Peyer's patch (tissue), 4 donors: ENCODE measurements at regions not wholly inside any gene's neighbourhood (a gene's known extent, or its start where the extent isn't known, plus 50 kb on each side); places are given as distances from the start of the nearest gene placed in this dataset.
A peak's percentile ranks its signal among the peaks of the same experiment; 100 is the strongest.

Source experiments
- DNase-seq, 3 donors: peaks; one replicate each; pipeline ENCODE4 v3.0.0-alpha.2; 2017 to 2019
- H3K27ac ChIP-seq, 4 donors: fragments of 200-600 bp; sonication (generic); one replicate each; pipeline ENCODE4 v1.5.1; 2016 to 2019
- H3K27me3 ChIP-seq, 2 donors: fragments of 200-600 bp; sonication (generic); one replicate each; pipeline ENCODE4 v1.5.1; 2019
- H3K36me3 ChIP-seq, 3 donors: fragments of 200-600 bp; sonication (generic); one replicate each; pipeline ENCODE4 v1.5.1; 2016 to 2019
- H3K4me1 ChIP-seq, 4 donors: fragments of 200-600 bp; sonication (generic); one replicate each; pipeline ENCODE4 v1.5.1; 2016 to 2019
- H3K4me3 ChIP-seq, 4 donors: fragments of 200-600 bp; sonication (generic); 1 replicate in 3 of 4; 2 replicates in 1 of 4; pipeline ENCODE4 v1.5.1; 2016 to 2019; ENCODE audit warnings: mild to moderate bottlenecking in 1 of 4
- H3K9me3 ChIP-seq, 4 donors: fragments of 200-600 bp; sonication (generic); one replicate each; pipeline ENCODE4 v1.5.1; 2016 to 2019; ENCODE audit warnings: mild to moderate bottlenecking in 1 of 4
- CTCF ChIP-seq, 6 experiments: fragments of 450-650 bp in 4 of 6; fragments of 200-600 bp in 2 of 6; sonication (generic) in 1 of 6; IDR thresholded peaks; one replicate each; pipeline ENCODE4 v1.5.1; 2017 to 2019; ENCODE audit warnings: antibody characterized with exemption in 6 of 6, mild to moderate bottlenecking in 3 of 6, moderate library complexity in 1 of 6
- POLR2A ChIP-seq, 2 donors: fragments of 450-650 bp; IDR thresholded peaks; one replicate each; pipeline ENCODE4 v1.5.1; 2017; ENCODE audit warnings: antibody characterized with exemption in 2 of 2, mild to moderate bottlenecking in 2 of 2, moderate library complexity in 2 of 2

GRCh38 chr13:106919133-106919532 is 351.2 kb upstream of the ARGLU1 start:
- no peak for DNase-seq
- no peaks in the 10 kb centered on the region for H3K4me1 ChIP-seq
- no peaks in the 10 kb centered on the region for H3K36me3 ChIP-seq
- no peaks in the 10 kb centered on the region for H3K27me3 ChIP-seq
- no peaks in the 10 kb centered on the region for H3K9me3 ChIP-seq
- no peak overlapping the region for H3K4me3 ChIP-seq
- peak overlapping the region in 1 of 4 donors; percentile 77 for H3K27ac ChIP-seq
- TF ChIP-seq POLR2A (IDR thresholded peaks at IDR 0.05) (no peak), CTCF (IDR thresholded peaks at IDR 0.05) (no peak)

- Histone ChIP-seq H3K9me3 (no peaks in the 10 kb centered on the region), H3K27me3 (no peaks in the 10 kb centered on the region), H3K4me1 (no peaks in the 10 kb centered on the region), H3K36me3 (no peaks in the 10 kb centered on the region), H3K27ac (peak overlapping the region in 1 of 4 donors; percentile 77), H3K4me3 (peak overlapping the region in 1 of 4 donors; percentile 69)
- DNase-seq = no peak
- TF ChIP-seq CTCF (IDR thresholded peaks at IDR 0.05) (no peak), POLR2A (IDR thresholded peaks at IDR 0.05) (no peak)
Observed at GRCh38 chr13:106918557-106918860, 350.6 kb upstream of the ARGLU1 start.

- no peaks in the 10 kb centered on the region for H3K36me3 ChIP-seq
- no peaks in the 10 kb centered on the region for H3K27me3 ChIP-seq
- H3K4me1 ChIP-seq = no peaks in the 10 kb centered on the region
- peak; percentile 19 to 86 (median 82) for DNase-seq
- H3K9me3 ChIP-seq = no peaks in the 10 kb centered on the region
- H3K27ac ChIP-seq = peak overlapping the region; percentile 38 to 77 (median 71)
- TF ChIP-seq CTCF (IDR thresholded peaks at IDR 0.05) (peak in 5 of 6 experiments; percentile 23 to 86 (median 82)), POLR2A (IDR thresholded peaks at IDR 0.05) (no peak)
- peak overlapping the region; percentile 43 to 74 (median 58) for H3K4me3 ChIP-seq
Observed at GRCh38 chr13:106917673-106918556, 350.0 kb upstream of the ARGLU1 start.

- Histone ChIP-seq H3K36me3 (no peaks in the 10 kb centered on the region), H3K27me3 (no peaks in the 10 kb centered on the region), H3K4me3 (peak overlapping the region; percentile 43 to 74 (median 58)), H3K9me3 (no peaks in the 10 kb centered on the region), H3K4me1 (no peaks in the 10 kb centered on the region), H3K27ac (peak overlapping the region; percentile 38 to 77 (median 71))
- no peak for DNase-seq
- no peak for TF ChIP-seq POLR2A (IDR thresholded peaks at IDR 0.05)
- TF ChIP-seq CTCF (IDR thresholded peaks at IDR 0.05) = no peak
Observed at GRCh38 chr13:106917024-106917571, 349.2 kb upstream of the ARGLU1 start.

- Histone ChIP-seq H3K27me3 (no peaks in the 10 kb centered on the region), H3K9me3 (no peaks in the 10 kb centered on the region), H3K27ac (peak overlapping the region in 1 of 4 donors; percentile 77), H3K36me3 (no peaks in the 10 kb centered on the region), H3K4me3 (no peak overlapping the region), H3K4me1 (no peaks in the 10 kb centered on the region)
- DNase-seq = no peak
- TF ChIP-seq CTCF (IDR thresholded peaks at IDR 0.05) (no peak), POLR2A (IDR thresholded peaks at IDR 0.05) (no peak)
Observed at GRCh38 chr13:106916329-106916976, 348.5 kb upstream of the ARGLU1 start.
